Fibroblast of villous mesenchyme (primary cell): ENCODE measurements at regions not wholly inside any gene's neighbourhood (a gene's known extent, or its start where the extent isn't known, plus 50 kb on each side); places are given as distances from the start of the nearest gene placed in this dataset.
"Not testable (repeated sequence)": the region's sequence is repeated elsewhere in the genome, so short reads cannot be mapped to it uniquely, and the experiment has no call there.

Experiments used
- DNase-seq: peaks from one replicate; pipeline ENCODE4 v3.0.0-alpha.2; 2010; ENCODE audit warnings: low read depth
- H3K4me3 ChIP-seq: 2 replicates; pipeline ENCODE4 v1.5.1; 2011; ENCODE audit warnings: low read depth, mild to moderate bottlenecking, low read length
- TF ChIP-seq, protein P1 (sequence below): IDR thresholded peaks from 2 replicates; pipeline ENCODE4 v1.5.1; 2012; ENCODE audit warnings: low read depth, mild to moderate bottlenecking, low read length; ENCODE audit not compliant: insufficient read depth

DNA sequence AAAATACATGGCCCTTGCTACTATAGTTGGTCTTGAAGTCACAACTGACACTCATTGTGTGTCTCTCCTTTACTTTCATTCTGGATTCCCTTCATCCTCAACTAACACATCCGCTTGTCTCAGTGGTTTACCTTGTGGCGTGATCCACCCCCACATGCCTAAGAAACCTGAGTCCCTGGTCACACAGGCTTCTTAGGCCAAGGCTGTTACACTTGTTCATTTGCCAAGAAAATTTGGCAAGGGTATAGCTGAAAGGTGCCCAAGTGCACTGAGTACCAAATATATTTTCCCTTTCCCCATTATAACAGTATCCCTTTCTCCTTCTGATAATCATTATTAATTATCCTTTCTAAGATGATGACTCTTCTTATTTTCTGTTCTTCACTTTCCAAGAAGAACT lies 207.6 kb upstream of the STAC start:
- no peak for DNase-seq
- TF ChIP-seq, protein P1, sequence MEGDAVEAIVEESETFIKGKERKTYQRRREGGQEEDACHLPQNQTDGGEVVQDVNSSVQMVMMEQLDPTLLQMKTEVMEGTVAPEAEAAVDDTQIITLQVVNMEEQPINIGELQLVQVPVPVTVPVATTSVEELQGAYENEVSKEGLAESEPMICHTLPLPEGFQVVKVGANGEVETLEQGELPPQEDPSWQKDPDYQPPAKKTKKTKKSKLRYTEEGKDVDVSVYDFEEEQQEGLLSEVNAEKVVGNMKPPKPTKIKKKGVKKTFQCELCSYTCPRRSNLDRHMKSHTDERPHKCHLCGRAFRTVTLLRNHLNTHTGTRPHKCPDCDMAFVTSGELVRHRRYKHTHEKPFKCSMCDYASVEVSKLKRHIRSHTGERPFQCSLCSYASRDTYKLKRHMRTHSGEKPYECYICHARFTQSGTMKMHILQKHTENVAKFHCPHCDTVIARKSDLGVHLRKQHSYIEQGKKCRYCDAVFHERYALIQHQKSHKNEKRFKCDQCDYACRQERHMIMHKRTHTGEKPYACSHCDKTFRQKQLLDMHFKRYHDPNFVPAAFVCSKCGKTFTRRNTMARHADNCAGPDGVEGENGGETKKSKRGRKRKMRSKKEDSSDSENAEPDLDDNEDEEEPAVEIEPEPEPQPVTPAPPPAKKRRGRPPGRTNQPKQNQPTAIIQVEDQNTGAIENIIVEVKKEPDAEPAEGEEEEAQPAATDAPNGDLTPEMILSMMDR, result no peak
- no peak overlapping the region for H3K4me3 ChIP-seq

DNA sequence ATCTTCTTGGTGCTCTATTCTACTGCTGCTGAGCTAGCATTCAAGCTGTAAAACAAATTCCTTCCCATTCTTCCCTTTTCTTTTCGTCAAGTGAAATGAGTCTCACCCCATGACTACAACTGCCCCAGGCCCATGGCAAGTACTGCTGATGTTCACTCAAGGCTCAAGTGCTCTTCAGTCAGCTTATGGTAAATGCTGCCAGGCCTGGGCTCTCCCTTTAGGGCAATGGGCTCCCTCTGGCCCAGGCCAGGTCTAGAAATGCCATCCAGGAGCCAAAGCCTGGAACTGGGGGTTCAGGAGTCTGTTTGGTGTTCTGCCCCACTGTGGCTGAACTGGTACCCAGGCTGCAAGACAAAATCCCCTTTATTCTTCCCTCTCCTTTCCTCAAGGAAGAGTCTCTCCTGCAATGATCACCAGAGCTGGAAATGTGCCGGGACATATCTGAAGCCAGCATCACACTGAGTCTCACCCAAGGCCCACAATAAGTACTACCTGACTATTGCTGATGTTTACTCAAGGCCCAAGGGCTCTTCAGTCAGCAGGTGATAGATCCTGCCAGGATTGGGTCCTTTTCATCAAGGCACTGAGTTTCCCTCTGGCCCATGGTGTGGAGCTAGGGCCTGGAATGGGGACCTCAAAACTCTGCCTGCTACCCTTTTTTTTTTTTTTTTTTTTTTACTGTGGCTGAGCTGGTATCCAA lies 205.0 kb upstream of the STAC start:
- DNase-seq, result no peak
- TF ChIP-seq, protein P1, result no peak

DNA sequence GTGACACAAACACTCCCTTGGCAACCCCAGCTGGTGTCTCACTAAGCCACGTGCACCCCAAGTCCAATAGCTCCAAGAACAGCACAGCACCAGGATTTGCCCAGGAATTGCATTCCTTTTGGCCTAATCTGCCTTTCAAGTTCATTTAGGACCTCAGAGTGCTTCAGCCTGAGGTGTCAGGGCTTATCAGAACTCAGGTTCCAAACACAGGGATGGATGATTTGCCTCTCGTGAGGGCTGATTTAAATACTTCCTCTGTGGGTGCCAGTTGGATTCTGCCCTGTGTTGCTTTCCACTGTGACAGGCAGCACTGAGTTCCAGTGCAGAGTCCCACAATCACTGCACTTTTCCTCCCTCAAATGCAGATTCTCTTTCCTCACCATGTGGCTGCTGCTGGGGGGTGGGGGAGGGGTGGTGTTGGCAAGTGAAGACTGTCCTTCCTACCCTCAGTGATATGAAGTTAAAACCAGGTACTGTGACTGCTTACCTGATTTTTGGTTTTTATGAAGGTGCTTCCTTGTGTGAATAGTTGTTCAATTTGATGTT lies 204.3 kb upstream of the STAC start:
- TF ChIP-seq, protein P1, result no peak
- DNase-seq, result no peak
- no peak overlapping the region for H3K4me3 ChIP-seq

More for the DNA sequence above, 205.0 kb upstream of the STAC start:
- H3K4me3 ChIP-seq, result no peak overlapping the region

DNA sequence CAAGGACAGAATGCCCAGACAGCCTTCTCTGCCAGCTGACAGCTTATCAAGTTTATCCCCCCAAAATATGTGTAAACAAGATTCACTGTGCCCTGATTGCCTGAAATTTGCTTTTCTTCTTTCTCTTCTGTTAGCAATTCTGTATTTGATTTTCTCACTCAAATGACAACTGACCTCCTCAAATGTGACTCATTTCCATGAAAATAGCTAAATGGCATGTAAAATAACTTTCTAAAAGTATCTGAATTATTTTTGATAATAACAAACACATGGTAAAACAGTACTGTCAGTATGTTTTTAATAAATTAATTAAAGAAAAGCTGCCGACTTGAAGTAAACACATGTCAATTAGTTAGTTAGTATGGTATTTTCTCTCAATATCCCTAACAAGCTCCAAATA lies 202.3 kb upstream of the STAC start:
- DNase-seq, result no peak
- H3K4me3 ChIP-seq, result no peak overlapping the region
- TF ChIP-seq, protein P1, result no peak

DNA sequence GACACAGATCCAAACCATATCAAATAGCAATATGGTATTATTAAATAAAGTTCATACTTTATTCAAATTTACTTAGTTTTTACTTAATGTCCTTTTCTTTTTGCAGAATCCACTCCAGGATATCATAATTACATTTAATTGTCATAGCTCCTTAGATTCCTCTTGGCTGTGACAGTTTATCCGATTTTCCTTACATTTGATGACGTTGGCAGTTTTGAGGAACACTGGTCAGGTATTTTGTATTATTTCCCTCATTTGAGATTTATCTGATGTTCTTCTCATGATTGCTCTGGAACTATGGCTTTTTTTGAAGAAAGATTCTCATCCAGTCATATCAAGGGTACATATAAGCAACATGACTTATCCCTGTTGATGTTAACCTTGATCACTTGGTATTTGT lies 198.3 kb upstream of the STAC start:
- TF ChIP-seq, protein P1, result no peak
- no peak overlapping the region for H3K4me3 ChIP-seq
- no peak for DNase-seq

DNA sequence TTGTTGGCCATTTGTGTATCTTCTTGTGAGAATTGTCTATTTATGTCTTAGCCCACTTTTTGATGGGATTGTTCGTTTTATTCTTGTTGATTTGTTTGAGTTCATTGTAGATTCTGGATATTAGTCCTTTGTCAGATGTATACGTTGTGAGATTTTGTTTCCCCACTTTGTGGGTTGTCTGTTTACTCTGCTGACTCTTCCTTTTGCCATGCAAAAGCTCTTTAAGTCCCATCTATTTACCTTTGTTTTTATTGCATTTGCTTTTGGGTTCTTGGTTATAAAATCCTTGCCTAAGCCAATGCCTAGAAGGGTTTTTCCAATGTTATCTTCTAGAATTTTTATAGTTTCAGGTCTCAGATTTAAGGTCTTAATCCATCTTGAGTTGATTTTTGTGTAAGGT lies 193.1 kb upstream of the STAC start:
- not testable (repeated sequence) for DNase-seq, H3K4me3 ChIP-seq

DNA sequence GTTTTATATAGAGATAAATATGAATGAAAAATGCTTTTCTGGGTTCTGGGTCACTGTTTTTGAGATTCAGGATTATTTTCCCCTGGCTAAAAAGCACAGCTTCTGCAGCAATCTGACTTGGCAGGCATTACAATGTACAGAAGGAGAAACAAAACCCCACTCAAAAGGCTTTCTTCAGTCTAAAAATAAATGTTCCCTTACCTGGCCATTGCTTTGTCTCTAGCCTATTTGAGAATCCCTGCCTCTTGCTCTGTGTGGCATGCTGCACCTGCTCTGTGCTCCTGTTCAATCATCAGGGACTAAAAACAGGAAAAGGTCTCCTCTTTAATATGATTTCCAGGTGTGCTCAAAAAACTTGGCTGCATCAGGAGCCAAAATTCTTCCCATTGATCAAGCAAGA lies 187.4 kb upstream of the STAC start:
- TF ChIP-seq, protein P1, result no peak
- DNase-seq, result no peak
- H3K4me3 ChIP-seq, result no peak overlapping the region
